OCI-LY7 (cell line): ENCODE measurements at regions not wholly inside any gene's neighbourhood (a gene's known extent, or its start where the extent isn't known, plus 50 kb on each side); places are given as distances from the start of the nearest gene placed in this dataset.

ENCODE experiments used
- BruUV-seq: library from RNA; stranded (reverse); fragments of 400-500 nt; replicated peaks from 2 replicates; lab custom pipeline; 2021; lab: Mats Ljungman, UMichigan
- CTCF ChIA-PET: fragments of 300-600 bp; sonication (Branson Sonifier 250); formaldehyde crosslinking; loops from one replicate; lab custom pipeline; 2022; ENCODE audit warnings: antibody characterized with exemption; ENCODE audit not compliant: unreplicated experiment; lab: Charles Lee
- POLR2A ChIA-PET: fragments of 300-600 bp; sonication (Branson Sonifier 250); formaldehyde crosslinking; loops from one replicate; lab custom pipeline; 2022; ENCODE audit warnings: antibody characterized with exemption; lab: Charles Lee
- DNase-seq: peaks from one replicate; pipeline ENCODE4 v3.0.0-alpha.2; 2015; ENCODE audit warnings: low spot score
- H2AFZ ChIP-seq: fragments of 200-600 bp; sonication (generic), shearing (Covaris generic); 2 replicates; pipeline ENCODE4 v1.6.1; 2014; ENCODE audit warnings: mild to moderate bottlenecking, antibody characterized with exemption, low read length, moderate library complexity
- H3K27ac ChIP-seq: fragments of 200-600 bp; sonication (generic); 2 replicates; pipeline ENCODE4 v1.5.1; 2014; ENCODE audit warnings: mixed run types, low read depth, mild to moderate bottlenecking, moderate library complexity, low read length, inconsistent platforms; ENCODE audit not compliant: poor library complexity, severe bottlenecking
- H3K36me3 ChIP-seq: fragments of 200-600 bp; sonication (generic); 2 replicates; pipeline ENCODE4 v1.6.1; 2014; ENCODE audit warnings: mild to moderate bottlenecking, antibody characterized with exemption, low read length, moderate library complexity, mixed read lengths; ENCODE audit not compliant: insufficient read depth
- H3K4me1 ChIP-seq: fragments of 200-600 bp; sonication (generic); 2 replicates; pipeline ENCODE4 v1.5.1; 2014; ENCODE audit warnings: mild to moderate bottlenecking, low read length; ENCODE audit not compliant: insufficient read depth, poor library complexity, severe bottlenecking
- H3K4me2 ChIP-seq: fragments of 200-600 bp; sonication (generic); 2 replicates; pipeline ENCODE4 v1.6.1; 2014; ENCODE audit warnings: mild to moderate bottlenecking, low read length
- H3K4me3 ChIP-seq: fragments of 200-600 bp; sonication (generic); 2 replicates; pipeline ENCODE4 v1.5.1; 2014; ENCODE audit warnings: mild to moderate bottlenecking, low read depth, low read length; ENCODE audit not compliant: poor library complexity, severe bottlenecking
- H3K79me2 ChIP-seq: fragments of 200-600 bp; sonication (generic); 2 replicates; pipeline ENCODE4 v1.6.1; 2016; ENCODE audit warnings: low read depth, mild to moderate bottlenecking, low read length, moderate library complexity, mixed read lengths; ENCODE audit not compliant: insufficient read depth
- H3K9me2 ChIP-seq: fragments of 200-600 bp; sonication (generic); 2 replicates; pipeline ENCODE4 v1.6.1; 2016; ENCODE audit warnings: mild to moderate bottlenecking, low read length, mixed read lengths; ENCODE audit not compliant: insufficient read depth
- H3K9me3 ChIP-seq: fragments of 200-600 bp; sonication (generic); 2 replicates; pipeline ENCODE4 v1.6.1; 2014; ENCODE audit warnings: mild to moderate bottlenecking, mixed run types, low read length, mixed read lengths
- H4K20me1 ChIP-seq: fragments of 200-600 bp; sonication (generic); 2 replicates; pipeline ENCODE4 v1.6.1; 2014; ENCODE audit warnings: mild to moderate bottlenecking, antibody characterized with exemption, low read length, moderate library complexity, mixed read lengths; ENCODE audit not compliant: insufficient read depth
- EZH2phosphoT487 ChIP-seq: fragments of 200-600 bp; sonication (generic); IDR thresholded peaks from 2 replicates; pipeline ENCODE4 v1.6.1; 2018; ENCODE audit warnings: low read depth, borderline replicate concordance, mild to moderate bottlenecking, mixed run types, antibody characterized with exemption, low read length, moderate library complexity, mixed read lengths
- intact Hi-C: fragments of 100-400 bp; cut with micrococcal nuclease; formaldehyde crosslinking; loops from one replicate; pipeline ENCODE4 v1.10.0; 2022; ENCODE audit not compliant: unreplicated experiment
- TF ChIP-seq, protein P1 (sequence below): fragments of 200-600 bp; sonication (generic); conservative IDR thresholded peaks from 2 replicates; pipeline ENCODE4 v1.5.1; 2014; ENCODE audit warnings: mild to moderate bottlenecking, antibody characterized with exemption, low read length, moderate library complexity, mixed read lengths

DNA sequence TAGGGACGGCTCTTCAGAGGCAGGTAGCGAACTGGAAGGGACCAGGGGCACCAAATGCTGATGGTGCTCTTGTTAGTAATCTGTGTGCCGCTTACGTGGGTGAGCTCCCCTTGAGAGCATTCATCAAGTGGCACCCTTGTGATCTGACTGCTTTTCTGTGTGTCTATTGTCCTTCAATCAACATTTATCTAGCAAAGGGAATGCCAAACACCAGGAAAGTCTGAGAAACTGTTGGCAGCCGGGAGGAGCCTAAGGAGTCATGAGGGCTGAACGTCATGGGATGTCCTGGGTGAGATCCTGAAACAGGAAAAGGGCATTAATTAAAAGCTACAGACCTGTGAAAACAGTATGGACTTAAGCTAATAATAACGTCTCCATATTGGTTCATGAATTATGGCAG, 733.1 kb downstream of the TYW1 start:
- Histone ChIP-seq H3K9me2 (no peaks in the 10 kb centered on the region), H3K4me3 (no peak overlapping the region), H2AFZ (no peak overlapping the region), H3K4me1 (no peaks in the 10 kb centered on the region), H3K36me3 (no peaks in the 10 kb centered on the region), H3K4me2 (no peak overlapping the region), H3K27ac (no peak overlapping the region), H3K9me3 (no peaks in the 10 kb centered on the region), H3K79me2 (no peaks in the 10 kb centered on the region), H4K20me1 (no peaks in the 10 kb centered on the region)
- no peak for DNase-seq
- intact Hi-C loops = no loop called here
- no TSS peak for BruUV-seq
- CTCF ChIA-PET = no interaction called here
- POLR2A ChIA-PET = no interaction called here
- TF ChIP-seq EZH2phosphoT487 = no peak
- TF ChIP-seq, protein P1, sequence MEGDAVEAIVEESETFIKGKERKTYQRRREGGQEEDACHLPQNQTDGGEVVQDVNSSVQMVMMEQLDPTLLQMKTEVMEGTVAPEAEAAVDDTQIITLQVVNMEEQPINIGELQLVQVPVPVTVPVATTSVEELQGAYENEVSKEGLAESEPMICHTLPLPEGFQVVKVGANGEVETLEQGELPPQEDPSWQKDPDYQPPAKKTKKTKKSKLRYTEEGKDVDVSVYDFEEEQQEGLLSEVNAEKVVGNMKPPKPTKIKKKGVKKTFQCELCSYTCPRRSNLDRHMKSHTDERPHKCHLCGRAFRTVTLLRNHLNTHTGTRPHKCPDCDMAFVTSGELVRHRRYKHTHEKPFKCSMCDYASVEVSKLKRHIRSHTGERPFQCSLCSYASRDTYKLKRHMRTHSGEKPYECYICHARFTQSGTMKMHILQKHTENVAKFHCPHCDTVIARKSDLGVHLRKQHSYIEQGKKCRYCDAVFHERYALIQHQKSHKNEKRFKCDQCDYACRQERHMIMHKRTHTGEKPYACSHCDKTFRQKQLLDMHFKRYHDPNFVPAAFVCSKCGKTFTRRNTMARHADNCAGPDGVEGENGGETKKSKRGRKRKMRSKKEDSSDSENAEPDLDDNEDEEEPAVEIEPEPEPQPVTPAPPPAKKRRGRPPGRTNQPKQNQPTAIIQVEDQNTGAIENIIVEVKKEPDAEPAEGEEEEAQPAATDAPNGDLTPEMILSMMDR = no peak

DNA sequence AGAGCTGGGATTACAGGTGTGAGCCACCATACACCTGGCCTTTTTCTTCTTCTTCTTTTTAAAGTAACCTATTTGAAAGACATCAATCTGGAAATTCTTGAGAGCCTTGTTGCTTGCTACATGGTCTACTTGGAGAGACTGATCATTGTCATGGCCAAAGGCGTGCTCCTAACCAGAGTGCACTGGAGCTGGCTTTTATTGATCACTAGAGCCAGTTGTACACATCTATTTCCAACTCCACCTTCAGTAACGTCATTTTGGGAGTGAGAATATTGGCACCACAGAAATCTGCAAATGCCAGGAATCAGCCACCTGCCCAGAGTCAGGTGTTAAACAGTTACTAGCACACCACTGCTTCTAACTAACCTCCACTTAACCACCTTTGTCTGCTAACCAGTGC, 735.1 kb downstream of the TYW1 start:
- TF ChIP-seq, protein P1 = no peak
- no peak for TF ChIP-seq EZH2phosphoT487
- BruUV-seq = no TSS peak
- no peaks in the 10 kb centered on the region for H3K79me2 ChIP-seq
- no peaks in the 10 kb centered on the region for H3K9me3 ChIP-seq
- no peak overlapping the region for H2AFZ ChIP-seq
- POLR2A ChIA-PET = no interaction called here
- intact Hi-C loops = no loop called here
- H3K4me2 ChIP-seq = no peak overlapping the region
- no peaks in the 10 kb centered on the region for H3K9me2 ChIP-seq
- no peaks in the 10 kb centered on the region for H3K36me3 ChIP-seq
- H3K27ac ChIP-seq = no peak overlapping the region
- H3K4me3 ChIP-seq = no peak overlapping the region
- no peaks in the 10 kb centered on the region for H4K20me1 ChIP-seq
- DNase-seq = no peak
- CTCF ChIA-PET = no interaction called here
- no peaks in the 10 kb centered on the region for H3K4me1 ChIP-seq

DNA sequence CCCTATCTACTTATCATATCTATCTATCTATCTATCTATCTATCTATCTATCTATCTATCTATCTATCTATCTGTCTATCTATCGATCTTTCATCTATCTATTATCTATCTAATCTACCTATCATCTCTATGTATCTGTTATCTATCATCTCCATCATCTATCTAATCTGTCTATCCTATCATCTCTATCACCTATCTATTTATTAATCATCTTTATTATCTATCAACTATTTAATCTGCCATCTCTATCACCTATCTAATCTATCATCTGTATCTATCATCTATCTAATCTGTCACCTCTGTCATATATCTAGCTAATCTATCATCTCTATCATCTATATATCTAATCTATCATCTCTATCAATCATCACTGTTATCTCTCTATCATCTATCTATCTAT, 736.3 kb downstream of the TYW1 start:
- POLR2A ChIA-PET = no interaction called here
- CTCF ChIA-PET = no interaction called here
- Histone ChIP-seq H4K20me1 (no peaks in the 10 kb centered on the region), H3K4me3 (no peak overlapping the region), H3K27ac (no peak overlapping the region), H3K4me2 (no peak overlapping the region), H3K36me3 (no peaks in the 10 kb centered on the region), H3K4me1 (no peaks in the 10 kb centered on the region), H3K9me2 (no peaks in the 10 kb centered on the region), H3K79me2 (no peaks in the 10 kb centered on the region), H2AFZ (no peak overlapping the region), H3K9me3 (no peaks in the 10 kb centered on the region)
- BruUV-seq = no TSS peak
- no peak for DNase-seq
- intact Hi-C loops = no loop called here
- TF ChIP-seq, protein P1 = no peak
- no peak for TF ChIP-seq EZH2phosphoT487
